Common myeloid progenitor, CD34-positive (primary cell): ENCODE measurements at regions not wholly inside any gene's neighbourhood (a gene's known extent, or its start where the extent isn't known, plus 50 kb on each side); places are given as distances from the start of the nearest gene placed in this dataset.

Source experiments
- CTCF ChIA-PET: fragments of 350-600 bp; sonication (Branson Sonifier 250); formaldehyde crosslinking; loops from one replicate; lab custom pipeline; 2021; ENCODE audit warnings: antibody characterized with exemption; lab: Charles Lee
- POLR2A ChIA-PET: fragments of 350-600 bp; sonication (Branson Sonifier 250); formaldehyde crosslinking; loops from one replicate; lab custom pipeline; 2021; ENCODE audit warnings: antibody characterized with exemption; lab: Charles Lee
- DNase-seq, 3 donors: peaks; one replicate each; pipeline versions ENCODE4 v3.0.0 to v3.0.0-alpha.2; 2013
- H3K27ac ChIP-seq, 2 experiments: 1 replicate in 1 of 2; 2 replicates in 1 of 2; pipeline ENCODE4 v1.7.0; 2013; ENCODE audit warnings: inconsistent platforms in 2 of 2, low read length in 2 of 2, mild to moderate bottlenecking in 2 of 2, low read depth in 1 of 2, moderate library complexity in 1 of 2; ENCODE audit not compliant: severe bottlenecking in 2 of 2, insufficient read depth in 1 of 2, poor library complexity in 1 of 2
- H3K27me3 ChIP-seq, 5 experiments: replicated peaks in 2 of 5; 1 replicate in 3 of 5; 2 replicates in 2 of 5; pipeline versions ENCODE4 v1.6.1 to v1.7.0; 2013; ENCODE audit warnings: low read length in 4 of 5, mild to moderate bottlenecking in 2 of 5, moderate library complexity in 2 of 5, inconsistent platforms in 1 of 5; ENCODE audit not compliant: insufficient read depth in 5 of 5, control insufficient read depth in 4 of 5
- H3K36me3 ChIP-seq, 4 experiments: 1 replicate in 2 of 4; 2 replicates in 2 of 4; pipeline versions ENCODE4 v1.6.1 to v1.7.0; 2013; ENCODE audit warnings: low read length in 3 of 4, control low read depth in 1 of 4, mild to moderate bottlenecking in 1 of 4; ENCODE audit not compliant: control insufficient read depth in 4 of 4, insufficient read depth in 4 of 4
- H3K4me1 ChIP-seq, 4 experiments: 1 replicate in 3 of 4; 2 replicates in 1 of 4; pipeline versions ENCODE4 v1.6.1 to v1.7.1; 2013; ENCODE audit warnings: low read length in 3 of 4, mild to moderate bottlenecking in 3 of 4, control low read depth in 1 of 4, inconsistent platforms in 1 of 4, moderate library complexity in 1 of 4; ENCODE audit not compliant: control insufficient read depth in 4 of 4, insufficient read depth in 4 of 4; ENCODE audit errors: control extremely low read depth in 1 of 4
- H3K4me3 ChIP-seq, 7 experiments: 1 replicate in 4 of 7; 2 replicates in 3 of 7; pipeline versions ENCODE4 v1.5.1 to v1.7.0; 2013; ENCODE audit warnings: mild to moderate bottlenecking in 7 of 7, low read length in 6 of 7, moderate library complexity in 6 of 7, inconsistent platforms in 2 of 7, low read depth in 2 of 7, control low read depth in 1 of 7; ENCODE audit not compliant: insufficient read depth in 4 of 7, control insufficient read depth in 1 of 7; ENCODE audit errors: extremely low read depth in 1 of 7
- H3K9me3 ChIP-seq, 5 experiments: 1 replicate in 4 of 5; 2 replicates in 1 of 5; pipeline versions ENCODE4 v1.6.1 to v1.7.1; 2013; ENCODE audit warnings: low read length in 4 of 5, mild to moderate bottlenecking in 2 of 5, inconsistent platforms in 1 of 5, low read depth in 1 of 5, moderate library complexity in 1 of 5; ENCODE audit not compliant: control insufficient read depth in 4 of 5, insufficient read depth in 2 of 5; ENCODE audit errors: control extremely low read depth in 1 of 5
- WGBS: methylation state at CpG from one replicate; pipeline ENCODE4 v1.1.5; 2013; ENCODE audit not compliant: insufficient coverage; 5-methylcytosine and 5-hydroxymethylcytosine counted together

DNA sequence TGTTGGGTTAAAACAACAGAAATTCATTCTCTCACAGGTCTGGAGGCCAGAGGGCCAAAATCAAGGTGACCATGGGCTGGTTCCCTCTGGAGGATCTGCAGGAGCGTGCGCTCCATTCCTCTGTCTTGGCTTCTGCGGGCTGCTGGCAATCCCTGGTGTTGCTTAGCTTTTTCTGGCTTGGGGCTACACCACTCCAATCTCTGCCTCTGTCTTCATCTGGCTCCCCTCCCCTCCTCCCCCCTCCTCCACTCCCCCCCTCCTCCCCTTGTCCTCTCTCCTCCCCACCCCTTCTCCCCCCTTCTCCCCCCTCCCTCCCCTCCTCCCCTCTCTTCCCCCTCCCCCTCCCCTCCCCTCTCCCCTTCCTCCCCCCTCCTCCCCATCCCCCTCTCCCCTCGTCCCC is 321.3 kb upstream of the ARID1B start:
- WGBS, result 100% methylated on average over 1 of the region's 4 CpGs
- Histone ChIP-seq H3K36me3 (peaks cover 0 to 3% (median 0%) of the 10 kb centered on the region in 4 experiments), H3K9me3 (peaks cover 0 to 5% (median 0%) of the 10 kb centered on the region in 5 experiments), H3K4me3 (no peak overlapping the region), H3K27ac (no peak overlapping the region), H3K27me3 (no peaks in the 10 kb centered on the region), H3K4me1 (no peaks in the 10 kb centered on the region)
- CTCF ChIA-PET, result no interaction called here
- DNase-seq, result no peak
- POLR2A ChIA-PET, result no interaction called here

DNA sequence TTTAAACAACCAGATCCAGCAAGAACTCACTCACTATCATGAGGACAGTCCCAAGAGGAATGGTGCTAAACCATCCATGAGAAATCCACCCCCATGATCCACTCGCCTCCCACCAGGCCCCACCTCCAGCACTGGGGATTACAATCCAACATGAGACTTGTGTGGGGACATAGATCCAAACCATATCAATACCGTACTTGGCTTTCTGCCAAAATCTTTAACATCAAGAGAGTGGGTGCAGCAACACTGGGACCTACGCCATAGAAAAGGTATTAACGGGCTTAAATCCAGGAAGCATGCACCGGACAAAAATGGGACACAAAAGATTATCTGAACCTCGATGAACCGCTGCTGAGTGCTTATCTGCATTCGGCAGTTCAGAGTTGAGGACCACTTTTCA is 322.3 kb upstream of the ARID1B start:
- POLR2A ChIA-PET, result no interaction called here
- peaks cover 0 to 3% (median 0%) of the 10 kb centered on the region in 4 experiments for H3K36me3 ChIP-seq
- CTCF ChIA-PET, result no interaction called here
- DNase-seq, result no peak
- H3K9me3 ChIP-seq, result peaks cover 0 to 5% (median 0%) of the 10 kb centered on the region in 5 experiments
- H3K4me3 ChIP-seq, result no peak overlapping the region
- H3K4me1 ChIP-seq, result no peaks in the 10 kb centered on the region
- 92% methylated on average over 4 of the region's 8 CpGs for WGBS
- H3K27ac ChIP-seq, result no peak overlapping the region
- no peaks in the 10 kb centered on the region for H3K27me3 ChIP-seq

DNA sequence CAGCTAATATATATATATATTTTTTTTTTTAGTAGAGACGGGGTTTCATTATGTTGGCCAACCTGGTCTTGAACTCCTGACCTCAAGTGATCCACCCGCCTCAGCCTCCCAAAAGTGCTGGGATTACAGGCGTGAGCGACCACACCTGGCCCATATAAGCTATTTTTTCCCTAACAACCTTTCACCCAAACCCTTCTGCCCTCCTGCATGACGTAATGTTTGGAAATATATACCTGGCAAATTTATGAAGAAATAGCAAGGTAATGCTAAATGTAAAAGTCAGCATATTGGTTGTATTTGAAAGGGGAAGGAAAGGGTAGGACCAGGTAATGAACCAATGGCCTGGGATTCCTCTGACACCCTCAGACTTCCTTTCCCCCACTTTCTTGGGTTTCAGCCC is 325.5 kb upstream of the ARID1B start:
- ChIA-PET CTCF (interaction anchor here (1.2 kb wide), 1 partner anchor 13 kb away, joined by 4 read pairs; no protein-coding TSS in a partner anchor), POLR2A (no interaction called here)
- Histone ChIP-seq H3K4me3 (no peak overlapping the region), H3K9me3 (peaks cover 0 to 5% (median 0%) of the 10 kb centered on the region in 5 experiments), H3K27ac (no peak overlapping the region), H3K4me1 (no peaks in the 10 kb centered on the region), H3K36me3 (peaks cover 0 to 3% (median 0%) of the 10 kb centered on the region in 4 experiments), H3K27me3 (no peaks in the 10 kb centered on the region)
- WGBS, result no CpG with 5 or more reads among the region's 5 CpGs
- no peak for DNase-seq

DNA sequence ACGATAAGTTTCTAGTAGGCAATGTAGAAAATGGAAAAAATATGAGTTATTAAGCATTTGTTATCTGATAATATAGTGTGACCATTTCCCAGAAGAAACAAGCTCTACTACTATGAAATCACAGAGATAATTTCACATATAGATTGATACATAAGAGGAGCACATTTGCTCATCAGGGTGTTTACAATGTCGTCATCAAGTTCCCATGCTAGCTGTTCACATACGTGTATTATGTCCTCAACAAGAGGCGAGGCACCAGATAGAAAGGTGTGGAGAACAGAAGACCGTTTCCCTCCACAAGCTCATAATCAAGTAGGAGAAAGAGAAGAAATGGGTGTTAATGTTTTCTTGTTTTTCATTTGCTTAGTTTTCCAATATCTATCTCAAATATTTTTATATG is 326.1 kb upstream of the ARID1B start:
- DNase-seq, result no peak
- Histone ChIP-seq H3K36me3 (peaks cover 0 to 3% (median 0%) of the 10 kb centered on the region in 4 experiments), H3K9me3 (peaks cover 0 to 5% (median 0%) of the 10 kb centered on the region in 5 experiments), H3K4me3 (no peak overlapping the region), H3K27me3 (no peaks in the 10 kb centered on the region), H3K27ac (no peak overlapping the region), H3K4me1 (no peaks in the 10 kb centered on the region)
- CTCF ChIA-PET, result interaction anchor here (1.0 to 1.2 kb wide), 2 partner anchors 12 to 14 kb away, joined by 3 to 4 read pairs; no protein-coding TSS in a partner anchor
- no CpG with 5 or more reads among the region's 5 CpGs for WGBS
- POLR2A ChIA-PET, result no interaction called here

DNA sequence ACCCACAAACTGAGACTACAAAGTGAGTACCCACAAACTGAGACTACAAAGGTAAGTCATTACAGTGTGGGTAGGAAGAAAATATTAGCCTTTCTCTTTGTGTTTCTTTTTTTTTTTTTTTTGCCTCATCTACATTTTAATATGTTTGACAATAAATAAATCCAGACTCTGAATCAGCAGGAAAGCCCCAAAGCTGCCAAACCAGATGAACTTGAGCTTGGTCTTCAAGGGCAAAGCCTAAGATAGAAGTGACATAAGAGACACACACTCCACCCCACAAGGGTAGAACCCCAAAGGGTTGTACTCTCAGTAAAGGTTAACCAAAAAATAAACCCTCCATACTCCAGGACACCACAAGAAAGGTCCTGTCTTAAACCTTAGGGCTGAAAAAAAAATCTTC is 326.8 kb upstream of the ARID1B start:
- Histone ChIP-seq H3K9me3 (peaks cover 0 to 5% (median 0%) of the 10 kb centered on the region in 5 experiments), H3K36me3 (peaks cover 0 to 3% (median 0%) of the 10 kb centered on the region in 4 experiments), H3K27ac (no peak overlapping the region), H3K27me3 (no peaks in the 10 kb centered on the region), H3K4me3 (no peak overlapping the region), H3K4me1 (no peaks in the 10 kb centered on the region)
- no peak for DNase-seq
- CTCF ChIA-PET, result interaction anchor here (1.0 to 1.2 kb wide), 2 partner anchors 11 to 15 kb away, joined by 3 to 4 read pairs; no protein-coding TSS in a partner anchor
- POLR2A ChIA-PET, result no interaction called here

DNA sequence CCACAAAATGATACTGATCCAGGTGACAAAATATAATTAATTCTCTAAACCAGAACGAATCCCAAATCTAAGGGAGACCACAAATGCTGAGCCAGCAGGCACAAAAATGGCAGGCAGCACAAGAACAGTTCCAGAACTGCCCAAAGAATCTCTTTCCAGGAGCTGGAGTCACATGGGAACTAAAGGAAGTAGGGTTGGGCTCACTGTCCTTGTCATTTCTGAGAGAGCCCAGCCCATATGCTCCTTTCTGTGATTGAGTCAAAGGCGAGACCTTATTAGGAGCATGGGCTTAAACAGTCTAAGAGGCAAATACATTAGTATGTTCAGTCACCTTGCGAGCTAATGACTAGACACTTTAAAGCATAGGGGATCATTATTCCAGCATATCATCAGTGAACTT is 327.6 kb upstream of the ARID1B start:
- Histone ChIP-seq H3K27me3 (no peaks in the 10 kb centered on the region), H3K9me3 (peaks cover 0 to 5% (median 0%) of the 10 kb centered on the region in 5 experiments), H3K27ac (no peak overlapping the region), H3K36me3 (peaks cover 0 to 3% (median 0%) of the 10 kb centered on the region in 4 experiments), H3K4me3 (no peak overlapping the region), H3K4me1 (no peaks in the 10 kb centered on the region)
- CTCF ChIA-PET, result no interaction called here
- POLR2A ChIA-PET, result no interaction called here
- WGBS, result 100% methylated on average over 3 of the region's 3 CpGs
- DNase-seq, result no peak

DNA sequence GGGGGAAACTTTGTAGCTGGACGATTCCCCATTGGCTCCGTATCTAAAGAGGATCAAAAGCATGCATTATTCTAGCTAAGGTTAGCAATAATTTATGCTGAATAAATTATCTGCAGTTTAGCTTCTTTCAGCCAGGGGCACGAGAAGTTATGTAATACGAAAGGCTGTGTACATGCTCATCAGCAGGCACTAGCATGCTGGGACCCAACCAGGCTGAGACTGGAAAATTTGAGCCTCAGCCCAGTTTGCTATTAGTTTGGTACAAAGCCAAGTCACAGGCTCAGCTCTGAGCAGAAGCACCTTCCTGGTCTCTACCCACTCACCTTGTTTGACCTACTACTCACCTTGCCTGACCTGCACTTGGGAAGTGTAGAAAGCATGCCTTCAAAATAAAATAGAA is 328.1 kb upstream of the ARID1B start:
- WGBS, result 100% methylated on average over 2 of the region's 4 CpGs
- H3K4me1 ChIP-seq, result no peaks in the 10 kb centered on the region
- no peak for DNase-seq
- no peak overlapping the region for H3K27ac ChIP-seq
- no peaks in the 10 kb centered on the region for H3K27me3 ChIP-seq
- ChIA-PET POLR2A (no interaction called here), CTCF (no interaction called here)
- no peak overlapping the region for H3K4me3 ChIP-seq
- peaks cover 0 to 3% (median 0%) of the 10 kb centered on the region in 4 experiments for H3K36me3 ChIP-seq
- peaks cover 0 to 5% (median 0%) of the 10 kb centered on the region in 5 experiments for H3K9me3 ChIP-seq
